ENCODE measurements at regions not wholly inside any gene's neighbourhood (a gene's known extent, or its start where the extent isn't known, plus 50 kb on each side); places are given as distances from the start of the nearest gene placed in this dataset.
A peak's percentile ranks its signal among the peaks of the same experiment; 100 is the strongest.

- no peak for DNase-seq (ENCODE audit: low read depth in 2 of 3, low spot score in 2 of 3)
These were observed 854.1 kb downstream of the MAT2B start for GRCh38 chr5:164359260-164360255.

DNA sequence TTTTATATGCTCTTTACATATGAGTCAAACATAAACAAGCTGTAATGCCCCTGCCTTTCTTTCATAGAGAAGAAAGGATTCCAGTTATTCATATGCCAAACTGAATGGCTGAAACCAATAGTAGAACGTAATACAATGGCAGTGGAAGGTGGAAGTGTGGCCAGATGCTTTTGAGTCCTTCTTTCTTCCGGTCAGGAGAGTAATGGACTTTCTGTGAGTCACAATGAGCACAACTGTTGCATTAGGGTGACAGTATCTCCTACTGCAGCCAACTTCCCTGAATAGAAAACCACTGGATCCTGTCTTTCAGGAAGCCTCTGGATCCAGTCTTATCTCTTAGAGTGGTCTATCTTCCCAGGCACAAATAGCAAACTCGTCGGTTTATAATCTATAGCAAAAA lies 855.2 kb downstream of the MAT2B start:
- no peak for DNase-seq (ENCODE audit: low read depth in 2 of 3, low spot score in 2 of 3)

DNA sequence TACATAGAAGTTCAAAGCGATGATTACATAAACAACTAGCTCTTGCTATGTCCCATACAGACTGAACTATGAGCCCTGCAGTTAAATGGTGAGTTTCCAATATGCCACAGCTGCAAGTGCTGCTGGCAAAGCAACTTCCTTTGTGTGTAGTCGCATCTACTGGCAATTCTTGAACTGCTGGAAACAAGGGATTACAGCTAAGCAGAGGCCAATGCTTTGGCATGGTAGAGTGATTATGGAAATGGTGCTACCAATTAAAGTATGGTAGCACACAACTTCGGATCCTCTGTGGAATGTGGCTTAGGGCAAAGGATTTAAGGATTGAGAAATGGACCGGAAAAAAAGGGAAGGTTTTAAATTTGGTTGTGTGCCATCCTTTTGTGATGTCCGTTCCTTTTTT lies 856.6 kb downstream of the MAT2B start:
- DNase-seq (ENCODE audit: low read depth in 2 of 3, low spot score in 2 of 3): no peak

DNA sequence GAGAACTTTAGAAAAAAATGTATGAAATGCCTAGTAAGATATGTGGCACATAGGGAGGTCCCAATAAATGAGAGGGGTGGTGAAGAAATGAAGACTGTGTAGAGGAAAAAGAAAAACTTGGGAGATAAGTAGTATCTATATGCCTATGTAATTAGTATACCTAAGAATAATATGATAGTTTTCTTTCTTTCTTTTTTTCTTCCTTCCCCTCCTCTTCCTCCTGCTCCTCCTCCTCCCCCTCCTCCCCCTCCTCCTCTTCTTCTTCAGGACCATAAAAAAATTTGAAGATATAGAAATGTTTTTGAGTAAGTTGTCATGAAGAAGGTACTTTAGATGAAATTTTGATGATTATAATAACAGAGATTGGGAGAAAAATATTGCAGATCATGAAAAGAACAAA lies 857.4 kb downstream of the MAT2B start:
- DNase-seq (ENCODE audit: low read depth in 2 of 3, low spot score in 2 of 3): no peak

DNA sequence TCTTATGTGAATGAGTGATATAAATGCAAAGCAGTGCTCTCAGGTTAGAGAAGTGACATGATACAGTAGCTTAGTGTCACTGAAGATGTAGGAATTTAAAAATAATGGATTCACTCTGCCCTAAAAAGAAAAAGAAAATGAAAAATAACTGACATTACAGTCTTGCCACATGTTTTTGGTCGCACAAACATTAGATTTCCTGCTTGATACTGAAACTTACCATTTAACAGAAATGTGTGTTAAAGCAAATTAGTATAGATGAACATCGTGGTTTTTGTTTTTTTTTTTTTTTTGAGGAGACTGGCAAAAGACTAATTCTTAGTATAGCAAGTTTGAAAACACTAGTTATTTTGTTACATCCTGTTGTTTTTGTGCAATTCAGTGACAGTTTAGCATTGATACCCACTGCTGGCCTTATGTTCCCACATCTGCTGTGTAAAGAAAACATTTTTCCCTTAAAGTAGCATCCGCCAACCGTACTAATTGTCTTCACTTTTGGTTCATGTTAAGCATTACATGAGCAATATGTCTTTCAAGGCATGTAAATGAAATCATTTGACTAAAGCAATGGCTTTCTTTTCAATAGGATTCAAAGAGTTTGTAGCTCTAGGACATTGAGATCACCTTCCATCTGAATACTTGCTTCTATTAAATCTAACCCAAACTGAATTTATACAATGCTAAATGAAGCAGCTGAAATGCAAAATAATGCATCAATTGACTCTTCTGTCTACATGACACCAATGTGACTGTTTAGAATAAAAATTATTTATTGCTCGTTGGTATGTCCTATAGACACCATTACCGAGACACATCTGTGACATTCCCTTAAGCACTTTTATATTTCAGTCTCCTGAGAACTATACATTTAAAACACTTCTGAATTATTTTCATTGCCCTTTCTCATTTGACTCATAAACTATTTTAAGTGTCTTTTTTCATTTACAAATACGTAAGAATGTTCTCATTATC lies 859.1 kb downstream of the MAT2B start:
- DNase-seq (ENCODE audit: low read depth in 2 of 3, low spot score in 2 of 3): no peak

GRCh38 chr5:164370841-164371240 lies 865.4 kb downstream of the MAT2B start:
- DNase-seq (ENCODE audit: low read depth in 2 of 3, low spot score in 2 of 3): no peak

DNA sequence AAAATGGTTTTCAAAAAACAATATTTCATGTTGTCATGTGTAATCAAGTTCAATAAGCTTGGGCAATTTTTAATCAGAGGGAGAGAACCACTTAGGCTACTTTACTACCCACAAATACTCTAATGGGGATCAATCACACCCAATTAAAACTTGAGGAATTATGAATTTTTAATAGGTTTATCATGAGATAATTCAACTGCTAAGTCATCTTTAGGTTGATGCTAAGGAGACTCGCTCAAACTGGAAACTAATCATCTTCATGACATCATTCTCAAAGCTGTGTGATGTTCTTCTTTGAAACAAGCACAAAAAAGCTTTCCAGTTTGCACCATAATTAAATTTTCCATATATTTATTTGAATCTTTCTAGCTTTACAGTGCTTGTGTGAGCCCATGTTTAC lies 867.5 kb downstream of the MAT2B start:
- DNase-seq (ENCODE audit: low read depth in 2 of 3, low spot score in 2 of 3): no peak

DNA sequence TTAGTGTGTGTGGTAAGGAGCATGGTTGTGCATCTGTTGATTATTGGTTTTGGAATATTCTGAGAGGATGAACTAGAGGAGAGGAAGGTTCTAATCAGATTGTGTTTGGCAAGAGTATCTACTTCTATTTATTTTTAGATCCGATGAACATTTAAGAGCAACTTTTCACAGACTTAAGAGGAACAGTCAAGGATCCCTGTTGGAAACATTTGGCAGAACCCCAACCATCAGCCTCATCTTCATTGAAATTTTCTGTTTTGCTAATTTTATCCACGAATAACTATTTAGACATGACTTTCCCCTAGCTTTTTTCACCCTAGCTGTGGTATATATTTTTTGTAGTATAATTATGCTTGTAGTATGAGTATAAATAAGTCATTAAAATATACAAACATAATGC lies 868.5 kb downstream of the MAT2B start:
- DNase-seq (ENCODE audit: low read depth in 2 of 3, low spot score in 2 of 3): no peak

GRCh38 chr5:164375051-164375450 lies 869.6 kb downstream of the MAT2B start:
- DNase-seq (ENCODE audit: low read depth in 2 of 3, low spot score in 2 of 3): no peak

- no peak for DNase-seq (ENCODE audit: low read depth in 2 of 3, low spot score in 2 of 3)
These were observed 871.4 kb downstream of the MAT2B start for GRCh38 chr5:164376843-164377242.

- DNase-seq (ENCODE audit: low read depth in 2 of 3, low spot score in 2 of 3): no peak
These were observed 872.3 kb downstream of the MAT2B start for GRCh38 chr5:164377746-164378145.

- no peak for DNase-seq (ENCODE audit: low read depth in 2 of 3, low spot score in 2 of 3)
These were observed 878.2 kb downstream of the MAT2B start for GRCh38 chr5:164383662-164384061.

- no peak for DNase-seq (ENCODE audit: low read depth in 2 of 3, low spot score in 2 of 3)
These were observed 887.1 kb downstream of the MAT2B start for GRCh38 chr5:164392531-164392930.

GRCh38 chr5:164394686-164395194 lies 889.3 kb downstream of the MAT2B start:
- peak in 1 of 3 donors; percentile 39 for DNase-seq (ENCODE audit: low read depth in 2 of 3, low spot score in 2 of 3)

DNA sequence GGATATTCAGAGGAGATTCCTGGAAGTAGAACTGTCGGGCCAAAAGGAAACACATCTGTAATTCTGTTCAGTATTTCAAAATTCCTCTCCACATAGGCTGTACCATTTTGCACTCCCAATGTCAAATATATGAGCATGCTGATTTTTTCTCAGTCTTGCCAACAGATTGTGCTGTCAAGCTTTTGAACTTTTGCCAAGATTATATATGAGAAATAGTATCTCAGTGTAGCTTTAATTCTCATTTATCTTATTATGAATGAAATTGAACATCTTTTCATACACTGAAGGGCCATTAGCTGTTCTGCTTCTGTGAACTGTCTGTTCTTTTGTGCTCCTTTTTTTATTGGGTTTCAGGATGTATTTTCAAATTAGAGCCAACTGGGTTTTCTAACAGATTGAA lies 907.1 kb downstream of the MAT2B start:
- no peak for DNase-seq (ENCODE audit: low read depth in 2 of 3, low spot score in 2 of 3)

GRCh38 chr5:164420161-164420560 lies 914.7 kb downstream of the MAT2B start:
- no peak for DNase-seq (ENCODE audit: low read depth in 2 of 3, low spot score in 2 of 3)

DNA sequence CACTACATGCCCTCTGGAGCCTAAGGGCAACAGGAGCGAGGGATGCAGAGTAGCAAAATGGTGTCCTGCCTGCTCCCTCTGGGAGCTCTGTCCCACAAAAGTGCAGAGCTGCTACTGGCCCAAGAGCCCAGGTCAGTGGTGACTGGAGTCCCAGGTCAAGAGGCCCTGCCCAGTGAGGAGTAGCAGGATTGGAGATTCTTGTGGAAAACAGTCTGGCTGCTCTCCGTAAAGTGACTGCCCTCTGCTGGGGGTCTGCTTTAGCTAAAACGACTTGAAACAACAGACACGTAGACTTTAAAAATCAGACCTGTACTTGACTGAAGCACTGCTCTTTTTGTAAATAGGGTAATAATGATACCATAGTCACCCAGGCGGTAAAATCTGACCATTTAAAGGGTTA lies 917.0 kb downstream of the MAT2B start:
- no peak for DNase-seq (ENCODE audit: low read depth in 2 of 3, low spot score in 2 of 3)

DNA sequence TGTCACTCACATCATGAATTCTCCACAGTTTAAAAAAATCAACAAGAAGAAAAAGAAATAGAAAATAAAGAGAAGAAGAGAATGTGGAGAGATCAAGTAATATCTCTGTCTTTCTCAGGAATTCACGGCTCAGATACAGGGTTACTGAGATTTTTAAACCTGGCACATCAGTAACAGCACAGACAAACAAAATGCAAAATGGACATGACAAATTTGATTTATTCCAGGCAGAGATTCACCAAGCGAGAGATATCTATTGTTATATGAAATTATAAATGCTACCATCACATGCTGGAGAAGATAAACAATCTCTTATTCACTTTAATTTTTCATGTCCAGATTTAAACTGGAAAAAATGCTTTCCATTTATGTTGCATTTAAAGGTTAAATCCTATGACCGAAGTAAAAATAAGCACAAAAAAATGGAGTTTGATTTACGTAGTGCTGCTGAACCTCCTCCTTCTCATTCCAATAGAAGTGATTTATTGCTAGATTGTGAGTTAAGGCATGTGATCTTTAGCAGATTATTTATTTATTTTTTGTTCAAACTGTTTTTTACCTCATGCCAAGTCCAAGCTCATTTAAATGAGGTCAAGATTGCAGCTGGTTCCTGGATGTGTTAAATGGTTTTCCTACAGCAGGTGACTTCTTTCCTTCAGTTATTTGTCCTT lies 926.4 kb downstream of the MAT2B start:
- no peak for DNase-seq (ENCODE audit: low read depth in 2 of 3, low spot score in 2 of 3)

DNA sequence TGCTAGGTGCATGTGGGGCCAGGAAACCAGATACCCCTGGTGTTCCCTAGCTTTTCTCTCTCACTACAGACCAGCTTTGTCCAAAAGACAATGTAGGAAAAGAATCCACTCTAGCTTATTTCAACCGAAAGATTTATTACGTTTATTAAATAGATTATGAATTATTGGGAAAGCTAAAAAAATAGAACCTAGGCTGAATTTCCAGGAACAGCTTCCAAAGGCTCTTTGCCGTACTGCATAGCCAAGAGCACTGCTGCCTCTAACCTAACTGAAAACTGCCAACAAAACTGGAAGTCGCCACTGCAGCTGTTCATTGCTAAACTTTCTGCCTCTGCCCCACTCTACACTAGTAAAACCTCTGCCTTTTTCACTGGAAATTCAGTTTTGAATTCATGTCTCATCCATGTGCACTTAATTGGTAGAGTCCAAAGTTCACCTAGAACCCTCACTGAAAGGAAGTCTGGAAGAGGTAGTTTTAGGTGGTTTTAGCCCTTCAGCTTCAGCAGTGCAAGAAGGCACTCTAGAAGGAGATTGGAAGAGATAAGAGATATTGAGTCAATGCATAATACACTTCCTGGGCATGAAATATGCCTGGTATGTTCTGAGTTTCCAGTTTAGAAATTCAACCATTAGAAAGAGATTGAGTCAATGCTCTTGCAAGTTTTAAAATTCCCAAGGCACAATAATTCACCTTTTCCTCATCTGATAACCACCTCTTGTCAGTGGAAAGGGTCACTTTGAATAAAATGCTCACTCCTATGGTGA lies 927.9 kb downstream of the MAT2B start:
- DNase-seq (ENCODE audit: low read depth in 2 of 3, low spot score in 2 of 3): no peak

DNA sequence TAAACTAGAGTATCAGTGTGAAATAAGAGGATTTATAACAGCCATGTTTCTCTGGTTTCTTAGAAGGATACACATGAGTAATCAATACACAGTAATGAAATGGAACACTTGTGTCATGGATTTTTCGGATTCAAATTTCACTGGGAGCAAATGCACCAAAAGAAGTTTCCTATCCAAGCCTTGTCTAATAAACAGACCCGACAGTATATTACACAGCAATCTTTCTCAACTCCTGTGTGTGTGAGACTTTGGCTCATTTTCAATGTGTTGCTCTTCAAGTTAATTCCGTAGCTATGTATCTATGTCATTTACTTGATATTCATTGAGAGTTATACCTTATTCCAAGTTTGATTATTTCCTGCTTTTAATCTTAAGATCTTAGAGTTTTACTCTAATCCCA lies 930.2 kb downstream of the MAT2B start:
- no peak for DNase-seq (ENCODE audit: low read depth in 2 of 3, low spot score in 2 of 3)

Measured in hematopoietic multipotent progenitor cell (in vitro differentiated cells).